Stimulated activated CD8-positive, alpha-beta memory T cell treated with anti-CD3 and anti-CD28 coated beads, Interleukin-4, amount 100 ng/mL, for 24 hours (primary cell): ENCODE measurements at regions not wholly inside any gene's neighbourhood (a gene's known extent, or its start where the extent isn't known, plus 50 kb on each side); places are given as distances from the start of the nearest gene placed in this dataset.

ENCODE experiments used
- DNase-seq: peaks from one replicate; pipeline ENCODE4 v3.0.0-alpha.2; 2020; ENCODE audit warnings: low read depth

GRCh38 chr7:106808967-106809635 lies 56.0 kb upstream of the PIK3CG start:
- no peak for DNase-seq

DNA sequence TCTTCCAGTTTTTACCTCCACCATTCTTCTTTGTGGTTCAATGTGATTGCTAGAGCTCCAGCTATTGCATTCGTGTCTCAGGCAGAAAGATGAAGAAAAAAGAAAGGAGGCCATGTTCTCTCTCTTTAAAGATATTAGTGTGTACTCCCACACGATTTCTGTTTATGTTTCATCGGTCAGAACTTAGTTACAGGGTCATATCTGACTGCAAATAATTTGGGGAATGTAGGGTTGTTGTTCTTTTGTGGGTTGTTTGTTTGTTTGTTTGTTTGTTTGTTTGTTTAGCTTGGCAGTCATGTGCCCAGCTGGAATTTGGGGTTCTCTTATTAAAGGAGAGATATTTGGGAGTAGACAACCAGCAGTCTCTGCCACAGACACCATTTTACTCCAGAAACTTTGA lies 53.6 kb upstream of the PIK3CG start:
- no peak for DNase-seq

GRCh38 chr7:106812027-106812643 lies 52.9 kb upstream of the PIK3CG start:
- DNase-seq = no peak

DNA sequence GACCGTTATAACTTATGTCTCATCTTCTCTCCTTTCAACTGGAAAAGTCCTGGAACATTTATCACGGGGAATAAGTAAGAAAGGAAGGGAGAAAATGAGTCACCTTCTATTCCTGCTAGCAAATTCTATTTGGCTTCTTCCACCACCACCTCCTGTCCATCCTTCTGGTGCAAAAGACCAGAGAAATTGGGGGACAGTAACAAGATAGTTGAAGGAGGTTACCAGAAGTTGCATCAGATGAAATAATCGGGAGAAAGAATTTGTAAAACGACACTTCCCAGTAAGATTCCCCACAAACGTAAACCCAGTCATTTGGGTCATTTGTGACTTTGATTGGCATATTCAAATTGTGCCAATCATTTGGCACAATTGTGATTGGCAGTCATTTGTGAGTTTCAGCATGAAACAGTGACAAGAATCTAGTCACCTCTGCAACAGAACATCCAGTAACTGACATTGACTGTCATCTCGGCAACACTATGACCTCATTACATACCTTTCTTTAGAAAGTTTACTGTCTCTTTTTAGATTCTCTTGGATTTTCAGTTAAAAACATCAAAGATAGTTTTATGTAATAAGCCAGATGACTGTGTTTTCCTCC lies 51.3 kb upstream of the PIK3CG start:
- no peak for DNase-seq

GRCh38 chr7:106814887-106815286 lies 50.2 kb upstream of the PIK3CG start:
- DNase-seq = no peak
